ENCODE measurements at regions not wholly inside any gene's neighbourhood (a gene's known extent, or its start where the extent isn't known, plus 50 kb on each side); places are given as distances from the start of the nearest gene placed in this dataset.

- peaks cover 0 to 13% (median 8%) of the 10 kb centered on the region in 4 donors for H3K4me1 ChIP-seq
- H3K36me3 ChIP-seq = no peaks in the 10 kb centered on the region
- no peaks in the 10 kb centered on the region for H3K9me3 ChIP-seq
- no peak for DNase-seq
- TF ChIP-seq CTCF (IDR thresholded peaks at IDR 0.05) = no peak
- no peak for TF ChIP-seq POLR2A (IDR thresholded peaks at IDR 0.05)
- H3K4me3 ChIP-seq = no peak overlapping the region
- H3K27me3 ChIP-seq = no peaks in the 10 kb centered on the region
- no peak overlapping the region for H3K27ac ChIP-seq
Measured at GRCh38 chr9:105132606-105133005, 111.8 kb upstream of the SLC44A1 start.

GRCh38 chr9:105138306-105138801, 106.1 kb upstream of the SLC44A1 start:
- Histone ChIP-seq H3K4me3 (no peak overlapping the region), H3K36me3 (no peaks in the 10 kb centered on the region), H3K4me1 (no peaks in the 10 kb centered on the region), H3K9me3 (no peaks in the 10 kb centered on the region), H3K27me3 (no peaks in the 10 kb centered on the region), H3K27ac (no peak overlapping the region)
- TF ChIP-seq CTCF (IDR thresholded peaks at IDR 0.05) (no peak), POLR2A (IDR thresholded peaks at IDR 0.05) (no peak)
- DNase-seq = no peak

DNA sequence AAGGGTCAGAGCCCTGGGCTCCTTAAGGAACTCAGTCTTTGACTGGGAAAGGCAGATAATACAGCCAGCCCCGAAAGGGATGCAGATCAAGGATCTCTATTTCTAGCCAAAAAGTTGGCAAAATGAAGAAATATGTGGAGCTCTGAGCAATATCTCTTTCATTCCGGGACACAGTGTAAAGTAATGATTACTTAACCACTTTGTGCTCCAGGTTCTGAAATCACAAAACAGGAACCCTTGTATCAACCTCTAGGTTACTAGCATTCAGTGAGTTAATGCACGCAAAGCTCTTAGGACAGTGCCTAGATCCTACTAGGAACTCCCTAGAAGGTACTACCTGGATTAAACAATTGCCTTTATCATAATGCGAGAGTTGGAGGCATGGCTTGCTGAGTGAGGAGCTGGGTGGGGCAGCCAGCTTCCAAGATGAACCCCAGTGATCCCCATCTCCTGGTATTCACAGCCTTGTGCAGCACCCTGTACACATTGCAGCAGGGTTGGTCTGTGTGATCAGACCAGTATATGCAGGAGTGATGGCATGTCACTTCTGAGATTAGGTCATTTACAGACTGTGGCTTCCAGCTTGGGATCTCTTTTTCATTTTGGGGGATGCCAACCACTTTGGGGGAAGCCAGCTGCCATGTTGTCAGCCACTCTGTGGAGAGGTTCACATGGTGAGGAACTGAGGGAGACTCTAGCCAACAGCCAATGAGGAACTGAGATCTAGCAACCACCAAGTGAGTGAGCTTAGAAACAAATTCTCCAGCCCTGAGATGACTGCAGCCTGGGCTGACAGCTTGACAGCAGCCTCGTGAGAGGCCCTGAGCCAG, 103.1 kb upstream of the SLC44A1 start:
- H3K27ac ChIP-seq = no peak overlapping the region
- H3K4me3 ChIP-seq = no peak overlapping the region
- no peaks in the 10 kb centered on the region for H3K27me3 ChIP-seq
- no peaks in the 10 kb centered on the region for H3K9me3 ChIP-seq
- TF ChIP-seq POLR2A (IDR thresholded peaks at IDR 0.05) (no peak), CTCF (IDR thresholded peaks at IDR 0.05) (no peak)
- DNase-seq = no peak
- H3K4me1 ChIP-seq = no peaks in the 10 kb centered on the region
- H3K36me3 ChIP-seq = no peaks in the 10 kb centered on the region

DNA sequence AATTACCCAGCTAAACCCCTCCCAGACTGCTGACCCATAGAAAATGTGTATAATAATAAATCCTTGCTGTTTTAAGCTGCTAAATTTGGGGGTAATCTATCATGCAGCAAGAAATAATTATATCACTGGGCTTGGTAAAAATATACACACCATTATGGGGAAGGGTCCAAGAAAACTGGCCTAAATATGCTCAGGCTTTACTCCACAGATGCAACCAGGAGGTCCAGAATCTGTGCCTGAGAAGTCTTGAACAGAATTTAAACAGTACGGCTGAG, 102.5 kb upstream of the SLC44A1 start:
- H3K27ac ChIP-seq = no peak overlapping the region
- no peak for DNase-seq
- TF ChIP-seq CTCF (IDR thresholded peaks at IDR 0.05) (no peak), POLR2A (IDR thresholded peaks at IDR 0.05) (no peak)
- no peak overlapping the region for H3K4me3 ChIP-seq
- H3K36me3 ChIP-seq = no peaks in the 10 kb centered on the region
- no peaks in the 10 kb centered on the region for H3K9me3 ChIP-seq
- no peaks in the 10 kb centered on the region for H3K27me3 ChIP-seq
- no peaks in the 10 kb centered on the region for H3K4me1 ChIP-seq

- TF ChIP-seq CTCF (IDR thresholded peaks at IDR 0.05) (no peak), POLR2A (IDR thresholded peaks at IDR 0.05) (no peak)
- Histone ChIP-seq H3K4me1 (no peaks in the 10 kb centered on the region), H3K27ac (no peak overlapping the region)
Measured at GRCh38 chr9:105142406-105143135, 101.9 kb upstream of the SLC44A1 start.

More at GRCh38 chr9:105142406-105143135, 101.9 kb upstream of the SLC44A1 start:
- Histone ChIP-seq H3K4me3 (no peak overlapping the region), H3K9me3 (no peaks in the 10 kb centered on the region), H3K36me3 (no peaks in the 10 kb centered on the region), H3K27me3 (no peaks in the 10 kb centered on the region)
- no peak for DNase-seq

Measured in Peyer's patch (tissue), 4 donors.